K562 (cell line): ENCODE measurements at regions not wholly inside any gene's neighbourhood (a gene's known extent, or its start where the extent isn't known, plus 50 kb on each side); places are given as distances from the start of the nearest gene placed in this dataset.

Experiments used
- CTCF ChIP-seq, 3 experiments: IDR thresholded peaks in 2 of 3; conservative IDR thresholded peaks in 1 of 3; 2 replicates each; pipeline ENCODE4 v1.5.1; 2011 to 2012; ENCODE audit warnings: low read length in 3 of 3, mild to moderate bottlenecking in 3 of 3, control low read depth in 2 of 3, improper control_type of control experiment in 1 of 3, inconsistent platforms in 1 of 3, low read depth in 1 of 3, mixed read lengths in 1 of 3, moderate library complexity in 1 of 3; ENCODE audit not compliant: insufficient read depth in 2 of 3
- NR2C2 ChIP-seq, 2 experiments: fragments of 200-800 bp in 1 of 2; sonication (Bioruptor generic) in 1 of 2; sonication (generic) in 1 of 2; formaldehyde crosslinking in 1 of 2; IDR thresholded peaks; 2 replicates each; pipeline versions ENCODE4 v1.6.1 to v1.8.0; 2016 to 2022; ENCODE audit warnings: mild to moderate bottlenecking in 1 of 2, missing compliant biosample characterization in 1 of 2, missing genetic modification characterization in 1 of 2, missing genetic modification reagents in 1 of 2
- PTRF ChIP-seq: fragments of 450-650 bp; IDR thresholded peaks from 2 replicates; pipeline ENCODE4 v1.6.1; 2016; ENCODE audit warnings: mild to moderate bottlenecking, missing genetic modification characterization, missing compliant biosample characterization
- SMARCB1 ChIP-seq: IDR thresholded peaks from 2 replicates; pipeline ENCODE4 v1.6.1; 2011; ENCODE audit warnings: improper control_type of control experiment, low read depth; ENCODE audit not compliant: insufficient read length
- ZFP36 ChIP-seq: fragments of 150-350 bp; IDR thresholded peaks from 2 replicates; pipeline ENCODE4 v1.6.1; 2018; ENCODE audit warnings: low read length, low read depth; ENCODE audit not compliant: partially characterized antibody
- TF ChIP-seq, protein P1 (sequence below): sonication (generic); formaldehyde crosslinking; IDR thresholded peaks from 2 replicates; pipeline ENCODE4 v1.8.1; 2023; ENCODE audit warnings: missing genetic modification reagents, mild to moderate bottlenecking, borderline replicate concordance
- TF ChIP-seq, protein P2 (sequence below): sonication (generic); formaldehyde crosslinking; IDR thresholded peaks from 2 replicates; pipeline ENCODE4 v1.8.1; 2022; ENCODE audit warnings: missing genetic modification reagents
- TF ChIP-seq, protein P3 (sequence below): fragments of 250-450 bp; sonication (Bioruptor Pico); IDR thresholded peaks from 2 replicates; pipeline ENCODE4 v1.5.0; 2020; ENCODE audit warnings: mild to moderate bottlenecking, borderline replicate concordance
- TF ChIP-seq, protein P4 (sequence below): fragments of 200-800 bp; sonication (Bioruptor generic); IDR thresholded peaks from 2 replicates; pipeline ENCODE4 v1.6.1; 2016; ENCODE audit warnings: missing genetic modification characterization, missing compliant biosample characterization

GRCh38 chr4:159736411-159736810 is 633.5 kb downstream of the RAPGEF2 start:
- TF ChIP-seq, protein P1, sequence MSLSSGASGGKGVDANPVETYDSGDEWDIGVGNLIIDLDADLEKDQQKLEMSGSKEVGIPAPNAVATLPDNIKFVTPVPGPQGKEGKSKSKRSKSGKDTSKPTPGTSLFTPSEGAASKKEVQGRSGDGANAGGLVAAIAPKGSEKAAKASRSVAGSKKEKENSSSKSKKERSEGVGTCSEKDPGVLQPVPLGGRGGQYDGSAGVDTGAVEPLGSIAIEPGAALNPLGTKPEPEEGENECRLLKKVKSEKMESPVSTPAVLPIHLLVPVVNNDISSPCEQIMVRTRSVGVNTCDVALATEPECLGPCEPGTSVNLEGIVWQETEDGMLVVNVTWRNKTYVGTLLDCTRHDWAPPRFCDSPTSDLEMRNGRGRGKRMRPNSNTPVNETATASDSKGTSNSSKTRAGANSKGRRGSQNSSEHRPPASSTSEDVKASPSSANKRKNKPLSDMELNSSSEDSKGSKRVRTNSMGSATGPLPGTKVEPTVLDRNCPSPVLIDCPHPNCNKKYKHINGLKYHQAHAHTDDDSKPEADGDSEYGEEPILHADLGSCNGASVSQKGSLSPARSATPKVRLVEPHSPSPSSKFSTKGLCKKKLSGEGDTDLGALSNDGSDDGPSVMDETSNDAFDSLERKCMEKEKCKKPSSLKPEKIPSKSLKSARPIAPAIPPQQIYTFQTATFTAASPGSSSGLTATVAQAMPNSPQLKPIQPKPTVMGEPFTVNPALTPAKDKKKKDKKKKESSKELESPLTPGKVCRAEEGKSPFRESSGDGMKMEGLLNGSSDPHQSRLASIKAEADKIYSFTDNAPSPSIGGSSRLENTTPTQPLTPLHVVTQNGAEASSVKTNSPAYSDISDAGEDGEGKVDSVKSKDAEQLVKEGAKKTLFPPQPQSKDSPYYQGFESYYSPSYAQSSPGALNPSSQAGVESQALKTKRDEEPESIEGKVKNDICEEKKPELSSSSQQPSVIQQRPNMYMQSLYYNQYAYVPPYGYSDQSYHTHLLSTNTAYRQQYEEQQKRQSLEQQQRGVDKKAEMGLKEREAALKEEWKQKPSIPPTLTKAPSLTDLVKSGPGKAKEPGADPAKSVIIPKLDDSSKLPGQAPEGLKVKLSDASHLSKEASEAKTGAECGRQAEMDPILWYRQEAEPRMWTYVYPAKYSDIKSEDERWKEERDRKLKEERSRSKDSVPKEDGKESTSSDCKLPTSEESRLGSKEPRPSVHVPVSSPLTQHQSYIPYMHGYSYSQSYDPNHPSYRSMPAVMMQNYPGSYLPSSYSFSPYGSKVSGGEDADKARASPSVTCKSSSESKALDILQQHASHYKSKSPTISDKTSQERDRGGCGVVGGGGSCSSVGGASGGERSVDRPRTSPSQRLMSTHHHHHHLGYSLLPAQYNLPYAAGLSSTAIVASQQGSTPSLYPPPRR (CRISPR knock-in tag) = no peak
- TF ChIP-seq CTCF (IDR thresholded peaks at IDR 0.05 in 2 of 3, conservative IDR thresholded peaks at IDR 0.05 in 1 of 3; ENCODE audit: insufficient read depth in 2 of 3, low read depth in 1 of 3, low read length in 3 of 3) (no peak), ZFP36 (no peak), NR2C2 (CRISPR knock-in tag; IDR thresholded peaks at IDR 0.05) (no peak), NR2C2 (tag; IDR thresholded peaks at IDR 0.05) (no peak), PTRF (tag) (no peak), SMARCB1 (no peak)
- TF ChIP-seq, protein P2, sequence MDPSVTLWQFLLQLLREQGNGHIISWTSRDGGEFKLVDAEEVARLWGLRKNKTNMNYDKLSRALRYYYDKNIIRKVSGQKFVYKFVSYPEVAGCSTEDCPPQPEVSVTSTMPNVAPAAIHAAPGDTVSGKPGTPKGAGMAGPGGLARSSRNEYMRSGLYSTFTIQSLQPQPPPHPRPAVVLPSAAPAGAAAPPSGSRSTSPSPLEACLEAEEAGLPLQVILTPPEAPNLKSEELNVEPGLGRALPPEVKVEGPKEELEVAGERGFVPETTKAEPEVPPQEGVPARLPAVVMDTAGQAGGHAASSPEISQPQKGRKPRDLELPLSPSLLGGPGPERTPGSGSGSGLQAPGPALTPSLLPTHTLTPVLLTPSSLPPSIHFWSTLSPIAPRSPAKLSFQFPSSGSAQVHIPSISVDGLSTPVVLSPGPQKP (CRISPR knock-in tag) = no peak
- TF ChIP-seq, protein P3, sequence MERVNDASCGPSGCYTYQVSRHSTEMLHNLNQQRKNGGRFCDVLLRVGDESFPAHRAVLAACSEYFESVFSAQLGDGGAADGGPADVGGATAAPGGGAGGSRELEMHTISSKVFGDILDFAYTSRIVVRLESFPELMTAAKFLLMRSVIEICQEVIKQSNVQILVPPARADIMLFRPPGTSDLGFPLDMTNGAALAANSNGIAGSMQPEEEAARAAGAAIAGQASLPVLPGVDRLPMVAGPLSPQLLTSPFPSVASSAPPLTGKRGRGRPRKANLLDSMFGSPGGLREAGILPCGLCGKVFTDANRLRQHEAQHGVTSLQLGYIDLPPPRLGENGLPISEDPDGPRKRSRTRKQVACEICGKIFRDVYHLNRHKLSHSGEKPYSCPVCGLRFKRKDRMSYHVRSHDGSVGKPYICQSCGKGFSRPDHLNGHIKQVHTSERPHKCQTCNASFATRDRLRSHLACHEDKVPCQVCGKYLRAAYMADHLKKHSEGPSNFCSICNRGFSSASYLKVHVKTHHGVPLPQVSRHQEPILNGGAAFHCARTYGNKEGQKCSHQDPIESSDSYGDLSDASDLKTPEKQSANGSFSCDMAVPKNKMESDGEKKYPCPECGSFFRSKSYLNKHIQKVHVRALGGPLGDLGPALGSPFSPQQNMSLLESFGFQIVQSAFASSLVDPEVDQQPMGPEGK = no peak
- TF ChIP-seq, protein P4, sequence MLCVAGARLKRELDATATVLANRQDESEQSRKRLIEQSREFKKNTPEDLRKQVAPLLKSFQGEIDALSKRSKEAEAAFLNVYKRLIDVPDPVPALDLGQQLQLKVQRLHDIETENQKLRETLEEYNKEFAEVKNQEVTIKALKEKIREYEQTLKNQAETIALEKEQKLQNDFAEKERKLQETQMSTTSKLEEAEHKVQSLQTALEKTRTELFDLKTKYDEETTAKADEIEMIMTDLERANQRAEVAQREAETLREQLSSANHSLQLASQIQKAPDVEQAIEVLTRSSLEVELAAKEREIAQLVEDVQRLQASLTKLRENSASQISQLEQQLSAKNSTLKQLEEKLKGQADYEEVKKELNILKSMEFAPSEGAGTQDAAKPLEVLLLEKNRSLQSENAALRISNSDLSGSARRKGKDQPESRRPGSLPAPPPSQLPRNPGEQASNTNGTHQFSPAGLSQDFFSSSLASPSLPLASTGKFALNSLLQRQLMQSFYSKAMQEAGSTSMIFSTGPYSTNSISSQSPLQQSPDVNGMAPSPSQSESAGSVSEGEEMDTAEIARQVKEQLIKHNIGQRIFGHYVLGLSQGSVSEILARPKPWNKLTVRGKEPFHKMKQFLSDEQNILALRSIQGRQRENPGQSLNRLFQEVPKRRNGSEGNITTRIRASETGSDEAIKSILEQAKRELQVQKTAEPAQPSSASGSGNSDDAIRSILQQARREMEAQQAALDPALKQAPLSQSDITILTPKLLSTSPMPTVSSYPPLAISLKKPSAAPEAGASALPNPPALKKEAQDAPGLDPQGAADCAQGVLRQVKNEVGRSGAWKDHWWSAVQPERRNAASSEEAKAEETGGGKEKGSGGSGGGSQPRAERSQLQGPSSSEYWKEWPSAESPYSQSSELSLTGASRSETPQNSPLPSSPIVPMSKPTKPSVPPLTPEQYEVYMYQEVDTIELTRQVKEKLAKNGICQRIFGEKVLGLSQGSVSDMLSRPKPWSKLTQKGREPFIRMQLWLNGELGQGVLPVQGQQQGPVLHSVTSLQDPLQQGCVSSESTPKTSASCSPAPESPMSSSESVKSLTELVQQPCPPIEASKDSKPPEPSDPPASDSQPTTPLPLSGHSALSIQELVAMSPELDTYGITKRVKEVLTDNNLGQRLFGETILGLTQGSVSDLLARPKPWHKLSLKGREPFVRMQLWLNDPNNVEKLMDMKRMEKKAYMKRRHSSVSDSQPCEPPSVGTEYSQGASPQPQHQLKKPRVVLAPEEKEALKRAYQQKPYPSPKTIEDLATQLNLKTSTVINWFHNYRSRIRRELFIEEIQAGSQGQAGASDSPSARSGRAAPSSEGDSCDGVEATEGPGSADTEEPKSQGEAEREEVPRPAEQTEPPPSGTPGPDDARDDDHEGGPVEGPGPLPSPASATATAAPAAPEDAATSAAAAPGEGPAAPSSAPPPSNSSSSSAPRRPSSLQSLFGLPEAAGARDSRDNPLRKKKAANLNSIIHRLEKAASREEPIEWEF (CRISPR knock-in tag) = no peak
